ENCODE measurements at regions not wholly inside any gene's neighbourhood (a gene's known extent, or its start where the extent isn't known, plus 50 kb on each side); places are given as distances from the start of the nearest gene placed in this dataset.

DNA sequence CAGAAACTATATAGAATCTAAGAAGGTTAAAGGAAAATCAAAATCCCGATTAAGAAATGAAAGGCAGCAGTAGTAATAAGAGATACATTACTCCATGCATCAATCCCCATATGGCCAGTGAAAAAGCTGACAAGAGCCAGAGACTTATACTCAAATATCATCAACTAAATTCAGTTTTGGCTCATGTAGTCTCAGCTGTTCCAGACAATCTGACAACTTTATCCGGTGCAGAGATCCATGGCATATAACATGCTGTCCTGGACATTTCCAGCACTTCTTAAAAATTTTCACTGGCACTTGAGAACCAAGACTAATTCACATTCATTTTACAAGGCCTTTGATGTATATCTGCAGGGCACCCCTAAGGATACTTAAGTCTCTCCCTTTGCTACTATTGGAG is 255.7 kb upstream of the KLHL1 start:
- no peak for DNase-seq

DNA sequence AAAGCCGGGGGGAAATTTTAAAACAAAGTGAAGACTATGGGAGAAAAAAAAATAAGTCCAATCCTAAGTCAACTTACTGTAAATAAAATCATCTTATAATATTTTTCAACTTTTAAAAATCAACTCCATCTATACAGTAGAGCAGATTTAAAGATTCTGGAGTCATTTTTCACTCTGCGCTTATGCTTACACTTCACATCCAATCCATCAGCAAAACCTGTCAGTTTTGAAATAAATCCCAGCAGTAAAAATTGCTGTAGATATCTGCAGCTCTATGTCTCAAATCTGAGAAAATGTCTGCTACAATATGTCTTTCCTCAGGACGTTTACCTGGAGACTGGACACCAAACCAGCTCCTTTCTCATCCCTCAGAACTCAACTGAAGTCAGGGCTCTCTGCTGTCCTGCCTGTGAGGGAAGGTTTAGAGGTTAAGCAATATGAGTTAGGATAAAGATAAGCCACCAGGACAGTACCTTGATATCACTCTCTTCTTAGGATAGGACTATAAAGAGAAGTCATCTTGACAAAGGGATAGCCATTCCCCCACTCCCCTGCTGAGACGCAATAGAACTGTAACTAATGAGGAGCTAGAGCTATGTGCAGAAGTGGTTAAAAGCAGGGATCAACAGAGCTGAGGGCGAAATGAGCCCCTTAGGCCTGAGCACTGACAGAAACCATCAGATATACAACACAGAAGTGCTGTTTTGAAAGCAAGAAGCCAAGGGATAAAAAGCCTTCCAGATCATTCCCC is 254.7 kb upstream of the KLHL1 start:
- DNase-seq, result no peak

DNA sequence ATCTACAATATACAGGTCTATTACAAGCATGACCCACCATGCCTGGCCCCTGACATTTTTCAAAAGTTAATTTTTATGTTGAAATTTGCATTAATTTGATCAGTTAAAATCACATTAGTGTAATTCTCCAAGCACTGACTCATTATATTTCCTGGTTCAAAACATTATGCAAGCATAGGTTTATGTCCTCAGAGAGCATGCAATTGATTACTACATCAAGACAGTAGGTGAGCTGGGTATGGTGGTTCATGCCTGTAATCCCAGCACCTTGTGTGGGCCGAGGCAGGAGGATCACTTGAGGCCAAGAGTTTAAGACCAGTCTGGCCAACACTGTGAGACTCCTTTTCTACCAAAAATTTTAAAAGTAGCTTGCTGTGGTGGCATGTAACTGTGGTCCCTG is 248.8 kb upstream of the KLHL1 start:
- DNase-seq, result no peak

GRCh38 chr13:70353096-70353495 is 244.8 kb upstream of the KLHL1 start:
- no peak for DNase-seq

GRCh38 chr13:70347947-70348620 is 239.8 kb upstream of the KLHL1 start:
- DNase-seq, result no peak

DNA sequence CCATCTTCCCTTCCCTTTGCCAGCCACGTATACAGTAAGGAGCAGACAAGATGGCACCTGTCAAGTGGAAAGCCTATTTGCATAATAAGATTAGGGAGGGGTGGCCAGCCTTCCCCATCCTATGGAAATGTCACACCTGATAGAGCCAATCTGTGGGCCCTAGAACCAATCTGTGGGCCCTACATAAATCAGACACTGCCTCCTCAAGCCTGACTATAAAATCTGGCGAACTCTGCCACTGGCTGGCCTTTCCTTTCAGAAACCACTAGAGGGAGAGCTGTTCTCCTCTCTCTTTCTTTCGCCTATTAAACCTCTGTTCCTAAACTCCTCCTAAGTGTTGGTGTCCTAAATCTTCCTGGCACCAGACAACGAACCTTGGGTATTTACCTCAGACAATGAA is 231.5 kb upstream of the KLHL1 start:
- DNase-seq, result no peak

- no peak for DNase-seq
Measured at GRCh38 chr13:70338609-70339008, 230.4 kb upstream of the KLHL1 start.

GRCh38 chr13:70336866-70337265 is 228.6 kb upstream of the KLHL1 start:
- DNase-seq, result no peak

- no peak for DNase-seq
Measured at GRCh38 chr13:70333752-70334151, 225.5 kb upstream of the KLHL1 start.

DNA sequence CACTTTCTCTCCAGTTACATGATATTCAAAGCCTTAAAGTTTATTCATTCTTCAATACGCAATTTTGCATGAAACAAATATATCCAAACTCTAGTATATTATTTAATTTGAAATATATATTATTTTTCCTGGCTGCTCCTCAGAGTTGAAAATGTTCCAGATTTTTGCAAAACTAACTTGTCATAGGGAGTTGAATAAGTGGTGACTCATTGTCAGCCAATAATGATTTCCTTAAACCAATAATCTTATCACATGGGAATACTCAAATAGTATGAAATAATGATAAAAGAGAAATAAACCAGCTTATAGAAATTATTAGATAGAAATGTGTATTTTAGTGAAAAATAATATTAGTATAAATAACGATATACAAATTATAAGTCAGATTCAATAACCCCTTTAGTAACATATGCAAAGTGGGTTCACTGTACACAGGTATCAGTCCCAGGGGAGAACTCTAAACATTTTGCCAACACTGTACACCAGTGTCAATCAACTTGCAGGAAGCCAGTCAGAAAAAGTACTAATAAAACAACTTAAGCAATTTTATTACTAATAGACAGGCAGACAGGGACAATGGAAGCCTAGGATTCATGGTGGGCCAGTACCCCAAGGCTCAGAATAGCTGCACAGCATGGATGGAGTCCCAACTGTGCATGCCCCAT is 222.6 kb upstream of the KLHL1 start:
- no peak for DNase-seq

DNA sequence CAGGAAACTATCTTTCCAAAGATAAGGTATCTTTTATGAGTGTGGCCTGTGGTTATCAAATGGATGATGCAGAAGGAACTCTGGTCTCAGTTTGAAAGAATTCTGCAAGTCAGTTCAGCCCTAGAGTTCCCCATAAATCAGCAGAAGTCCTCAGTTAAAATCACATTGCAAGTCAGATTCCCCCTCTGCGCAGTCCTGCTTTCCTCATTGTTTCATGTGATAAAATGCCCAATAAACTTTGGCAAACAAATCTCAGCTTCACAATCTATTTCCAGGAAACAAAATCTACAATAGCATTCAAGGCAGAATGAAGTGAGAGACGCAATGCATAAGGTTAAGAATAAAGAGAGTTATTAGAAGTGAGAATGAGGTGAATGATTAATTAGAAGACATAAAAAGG is 216.3 kb upstream of the KLHL1 start:
- no peak for DNase-seq

DNA sequence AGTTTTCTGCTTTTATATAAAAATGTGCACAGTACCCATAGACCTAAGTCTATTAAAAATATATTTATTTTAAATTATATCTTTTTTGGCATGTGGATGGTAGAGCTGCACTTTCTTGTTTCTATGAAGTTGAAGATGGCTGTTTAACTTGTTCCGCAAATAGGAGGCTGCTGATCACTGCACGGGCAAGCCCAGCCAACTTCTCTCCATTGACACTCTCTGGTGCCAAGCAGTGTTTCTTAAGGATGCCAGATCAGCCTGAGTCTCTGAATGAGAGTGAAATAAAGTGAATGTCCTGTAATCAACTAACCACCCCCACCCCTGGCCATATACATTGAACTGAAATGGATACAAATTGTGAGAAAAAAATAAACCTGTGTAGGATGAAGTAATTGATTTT is 202.9 kb upstream of the KLHL1 start:
- DNase-seq, result no peak

GRCh38 chr13:70310396-70311119 is 202.3 kb upstream of the KLHL1 start:
- DNase-seq, result no peak

DNA sequence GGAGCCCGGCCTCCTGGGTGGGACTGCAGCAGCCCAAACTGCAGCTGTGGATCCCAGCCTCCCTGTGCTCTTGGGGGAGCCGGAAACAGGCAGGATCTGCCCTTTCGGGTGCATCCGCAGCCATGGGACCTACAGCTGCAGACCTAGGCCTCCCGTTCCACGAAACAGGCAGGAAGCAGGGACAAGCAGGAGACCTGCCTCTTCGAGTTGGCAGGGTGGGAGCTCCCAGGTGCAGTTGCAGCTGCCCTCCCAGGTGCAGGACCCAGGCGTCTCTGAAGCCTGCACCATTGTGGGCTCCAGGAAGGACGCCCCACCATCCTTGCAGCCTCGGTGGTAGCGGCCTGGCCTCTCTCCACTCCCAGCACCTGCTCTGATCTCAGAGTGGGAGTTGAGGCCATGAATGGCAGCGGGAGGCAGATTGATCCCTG is 189.0 kb upstream of the KLHL1 start:
- no peak for DNase-seq

GRCh38 chr13:70284371-70284770 is 176.1 kb upstream of the KLHL1 start:
- DNase-seq, result no peak

DNA sequence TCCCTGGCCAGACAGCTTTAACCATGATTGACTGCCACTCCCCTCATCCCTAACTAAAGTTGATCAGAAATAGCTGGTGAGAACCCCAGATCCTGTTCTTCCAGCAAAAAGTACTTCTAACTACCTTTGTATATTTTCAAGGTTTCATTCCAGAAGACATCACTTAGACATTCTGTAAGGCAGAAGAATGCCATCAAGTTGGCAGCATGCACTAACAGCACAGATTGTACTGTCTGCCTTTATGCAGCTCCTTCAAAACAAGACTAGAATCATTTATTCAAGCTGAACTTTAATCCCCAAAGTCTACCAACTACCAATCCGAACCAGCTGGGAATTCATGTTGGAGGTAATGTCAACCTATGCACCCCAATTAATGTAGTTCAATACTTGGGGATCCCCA is 167.6 kb upstream of the KLHL1 start:
- no peak for DNase-seq

GRCh38 chr13:70255406-70255991 is 147.2 kb upstream of the KLHL1 start:
- no peak for DNase-seq

GRCh38 chr13:70253834-70254233 is 145.6 kb upstream of the KLHL1 start:
- DNase-seq, result no peak

- no peak for DNase-seq
Measured at GRCh38 chr13:70253411-70253810, 145.2 kb upstream of the KLHL1 start.

DNA sequence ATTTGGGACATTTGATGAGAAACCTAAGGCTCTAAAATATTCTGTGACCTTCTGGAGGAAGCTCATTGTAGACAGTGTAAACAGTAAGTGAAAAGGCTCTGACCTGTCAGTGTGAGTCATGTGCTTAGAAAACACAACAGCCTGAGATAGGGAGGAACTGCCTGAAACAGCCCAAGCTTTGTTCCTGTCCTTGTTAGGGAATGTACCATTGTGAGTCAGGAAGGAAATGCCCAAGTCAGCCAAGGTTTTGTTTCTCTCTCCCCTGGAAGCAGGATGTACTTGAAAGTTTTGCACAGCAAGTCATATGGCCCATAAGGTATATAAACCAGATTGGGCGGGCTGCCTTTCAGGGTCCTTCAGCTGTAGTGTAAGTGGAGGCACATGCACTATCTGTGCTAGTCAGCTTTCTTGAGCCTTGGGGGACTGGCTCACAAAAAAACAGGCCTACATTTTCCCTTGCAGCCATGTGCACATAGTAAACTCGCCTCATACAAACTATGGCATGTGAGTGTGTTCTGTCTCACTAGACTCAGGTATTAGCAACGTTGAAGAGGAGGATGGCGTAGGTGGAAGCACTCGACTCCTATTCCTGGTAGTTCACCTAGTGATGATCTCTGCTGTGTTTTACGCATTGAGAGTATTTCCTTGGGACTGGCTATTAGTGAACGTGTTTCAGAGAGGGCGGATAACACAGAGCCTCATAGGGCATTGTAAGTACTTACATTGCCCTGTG is 141.2 kb upstream of the KLHL1 start:
- no peak for DNase-seq

DNA sequence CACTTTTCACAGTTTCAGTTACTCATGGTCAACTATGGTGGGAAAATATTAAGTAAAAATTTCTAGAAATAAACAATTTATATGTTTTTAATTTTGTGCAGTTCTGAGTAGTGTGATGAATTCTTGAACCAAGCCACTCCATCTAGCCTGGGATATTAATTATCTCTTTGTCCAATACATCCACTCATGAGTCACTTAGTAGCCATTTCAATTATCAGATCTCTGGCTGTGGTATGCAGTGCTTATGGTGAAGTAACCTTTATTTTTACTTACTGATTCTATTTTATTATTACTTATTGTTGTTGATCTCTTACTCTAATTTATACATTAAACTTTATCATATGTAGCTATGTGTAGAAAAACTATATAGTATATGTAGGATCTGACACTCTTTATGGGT is 128.9 kb upstream of the KLHL1 start:
- no peak for DNase-seq

GRCh38 chr13:70235565-70235964 is 127.3 kb upstream of the KLHL1 start:
- no peak for DNase-seq

All from C1 segment of cervical spinal cord (tissue), 14 donors.